Adrenal gland (tissue), 9 donors: ENCODE measurements at regions not wholly inside any gene's neighbourhood (a gene's known extent, or its start where the extent isn't known, plus 50 kb on each side); places are given as distances from the start of the nearest gene placed in this dataset.

Experiments used
- DNase-seq, 7 donors: peaks; one replicate each; pipeline ENCODE4 v3.0.0-alpha.2; 2019 to 2020
- H3K27ac ChIP-seq, 5 donors: fragments of 200-600 bp; sonication (generic) in 4 of 5; 1 replicate in 3 of 5; 2 replicates in 2 of 5; pipeline versions ENCODE4 v1.5.1 to v1.8.0; 2016 to 2020; ENCODE audit warnings: mild to moderate bottlenecking in 1 of 5
- H3K27me3 ChIP-seq: fragments of 200-600 bp; 2 replicates; pipeline ENCODE4 v1.8.0; 2021
- H3K36me3 ChIP-seq, 2 donors: fragments of 200-600 bp; replicated peaks in 1 of 2; 1 replicate in 1 of 2; 2 replicates in 1 of 2; pipeline versions ENCODE4 v1.5.1 to v1.8.0; 2018 to 2022
- H3K4me1 ChIP-seq, 2 donors: fragments of 200-600 bp; replicated peaks in 1 of 2; 1 replicate in 1 of 2; 2 replicates in 1 of 2; pipeline versions ENCODE4 v1.5.1 to v1.8.0; 2018 to 2021
- H3K4me3 ChIP-seq, 4 donors: fragments of 200-600 bp; sonication (generic) in 3 of 4; one replicate each; pipeline ENCODE4 v1.5.1; 2016 to 2018
- H3K9me3 ChIP-seq, 3 donors: fragments of 200-600 bp; sonication (generic) in 1 of 3; replicated peaks in 1 of 3; 1 replicate in 2 of 3; 2 replicates in 1 of 3; pipeline versions ENCODE4 v1.5.1 to v1.8.0; 2016 to 2021
- POLR2A ChIP-seq, 2 donors: fragments of 450-650 bp; IDR thresholded peaks; one replicate each; pipeline ENCODE4 v1.6.1; 2017; ENCODE audit warnings: antibody characterized with exemption in 2 of 2, mild to moderate bottlenecking in 2 of 2, moderate library complexity in 1 of 2
- WGBS, 4 donors: extraction: QIAGEN DNeasy Blood & Tissue Kit in 2 of 4; methylation state at CpG; one replicate each; pipeline versions ENCODE4 v1.1.5 to v1.1.7; 2013 to 2017; 5-methylcytosine and 5-hydroxymethylcytosine counted together
- intact Hi-C, 2 donors: fragments of 100-400 bp; cut with DNase I; formaldehyde crosslinking; loops; one replicate each; pipeline versions ENCODE4 v1.14.1 to v1.15.0; 2022 to 2023
- TF ChIP-seq, protein P1 (sequence below), 6 experiments: fragments of 450-650 bp in 4 of 6; fragments of 200-600 bp in 2 of 6; sonication (generic) in 1 of 6; IDR thresholded peaks; 1 replicate in 5 of 6; 2 replicates in 1 of 6; pipeline versions ENCODE4 v1.5.1 to v1.8.0; 2016 to 2021; ENCODE audit warnings: antibody characterized with exemption in 6 of 6, mild to moderate bottlenecking in 2 of 6, moderate library complexity in 1 of 6
- donor health status: healthy with polysubstance abuse.
- donor health status: Bipolar disorder and iron deficiency.
- donor health status: DM: yes; HTN: yes; CAD: no.
- donor health status: DM: no; HTN: no; CAD: no.
- donor health status: DM: no; HTN: no; CAD: no.

DNA sequence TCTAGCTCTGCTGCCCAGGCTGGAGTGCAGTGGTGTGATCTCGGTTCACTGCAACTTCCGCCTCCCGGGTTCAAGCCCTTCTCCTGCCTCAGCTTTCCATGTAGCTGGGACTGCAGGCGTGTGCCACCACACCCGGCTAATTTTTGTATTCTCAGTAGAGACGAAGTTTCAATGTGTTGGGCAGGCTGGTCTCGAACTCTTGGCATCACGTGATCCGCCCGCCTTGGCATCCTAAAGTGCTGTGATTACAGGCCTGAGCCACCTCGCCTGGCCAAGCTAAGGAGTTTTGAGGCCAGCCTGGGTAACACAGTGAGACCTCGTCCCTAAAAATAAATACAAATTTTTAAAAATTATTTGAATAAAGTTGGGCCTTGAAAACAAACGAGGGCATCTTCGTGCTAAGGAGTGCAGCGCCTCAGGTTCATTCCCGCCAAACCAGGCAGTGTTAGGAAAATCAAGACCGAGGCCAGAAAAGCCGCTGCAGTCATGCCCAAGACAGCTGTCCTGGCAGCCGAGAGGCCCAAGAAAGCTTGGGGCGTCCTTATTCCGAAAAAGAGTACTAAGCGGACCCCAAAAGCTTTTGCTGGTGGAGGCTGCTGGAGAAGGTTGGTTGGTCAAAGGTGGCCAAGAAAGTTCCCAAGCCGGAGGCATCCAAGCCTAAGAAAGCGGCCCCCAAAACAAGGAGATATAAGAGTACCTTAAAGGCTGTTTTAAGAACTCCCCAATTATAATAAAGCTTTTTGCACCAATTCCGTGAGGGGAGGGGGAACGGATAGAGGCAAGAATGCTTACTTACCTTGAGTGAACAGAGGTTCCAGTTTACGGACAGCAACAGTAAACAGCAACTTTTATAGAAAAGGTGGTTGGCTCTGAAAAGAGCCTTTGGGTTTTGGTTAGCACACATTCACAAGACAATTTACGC, 109.0 kb downstream of the HFE start:
- peak overlapping the region; percentile 23 to 80 (median 36) for H3K4me3 ChIP-seq
- H3K4me1 ChIP-seq = peaks cover 15 to 34% of the 10 kb centered on the region in 2 donors
- H3K27ac ChIP-seq = peak overlapping the region; percentile 91 to 98 (median 95)
- intact Hi-C loops = no loop called here
- no peaks in the 10 kb centered on the region for H3K36me3 ChIP-seq
- TF ChIP-seq, protein P1, sequence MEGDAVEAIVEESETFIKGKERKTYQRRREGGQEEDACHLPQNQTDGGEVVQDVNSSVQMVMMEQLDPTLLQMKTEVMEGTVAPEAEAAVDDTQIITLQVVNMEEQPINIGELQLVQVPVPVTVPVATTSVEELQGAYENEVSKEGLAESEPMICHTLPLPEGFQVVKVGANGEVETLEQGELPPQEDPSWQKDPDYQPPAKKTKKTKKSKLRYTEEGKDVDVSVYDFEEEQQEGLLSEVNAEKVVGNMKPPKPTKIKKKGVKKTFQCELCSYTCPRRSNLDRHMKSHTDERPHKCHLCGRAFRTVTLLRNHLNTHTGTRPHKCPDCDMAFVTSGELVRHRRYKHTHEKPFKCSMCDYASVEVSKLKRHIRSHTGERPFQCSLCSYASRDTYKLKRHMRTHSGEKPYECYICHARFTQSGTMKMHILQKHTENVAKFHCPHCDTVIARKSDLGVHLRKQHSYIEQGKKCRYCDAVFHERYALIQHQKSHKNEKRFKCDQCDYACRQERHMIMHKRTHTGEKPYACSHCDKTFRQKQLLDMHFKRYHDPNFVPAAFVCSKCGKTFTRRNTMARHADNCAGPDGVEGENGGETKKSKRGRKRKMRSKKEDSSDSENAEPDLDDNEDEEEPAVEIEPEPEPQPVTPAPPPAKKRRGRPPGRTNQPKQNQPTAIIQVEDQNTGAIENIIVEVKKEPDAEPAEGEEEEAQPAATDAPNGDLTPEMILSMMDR (IDR thresholded peaks at IDR 0.05) = no peak
- no peak for TF ChIP-seq POLR2A (IDR thresholded peaks at IDR 0.05)
- WGBS, 4 donors = 16 to 22% (median 18%) methylated on average over 27 to 28 of the region's 28 CpGs
- no peaks in the 10 kb centered on the region for H3K27me3 ChIP-seq
- peak in 4 of 7 donors; percentile 49 to 79 (median 53) for DNase-seq
- no peaks in the 10 kb centered on the region for H3K9me3 ChIP-seq

DNA sequence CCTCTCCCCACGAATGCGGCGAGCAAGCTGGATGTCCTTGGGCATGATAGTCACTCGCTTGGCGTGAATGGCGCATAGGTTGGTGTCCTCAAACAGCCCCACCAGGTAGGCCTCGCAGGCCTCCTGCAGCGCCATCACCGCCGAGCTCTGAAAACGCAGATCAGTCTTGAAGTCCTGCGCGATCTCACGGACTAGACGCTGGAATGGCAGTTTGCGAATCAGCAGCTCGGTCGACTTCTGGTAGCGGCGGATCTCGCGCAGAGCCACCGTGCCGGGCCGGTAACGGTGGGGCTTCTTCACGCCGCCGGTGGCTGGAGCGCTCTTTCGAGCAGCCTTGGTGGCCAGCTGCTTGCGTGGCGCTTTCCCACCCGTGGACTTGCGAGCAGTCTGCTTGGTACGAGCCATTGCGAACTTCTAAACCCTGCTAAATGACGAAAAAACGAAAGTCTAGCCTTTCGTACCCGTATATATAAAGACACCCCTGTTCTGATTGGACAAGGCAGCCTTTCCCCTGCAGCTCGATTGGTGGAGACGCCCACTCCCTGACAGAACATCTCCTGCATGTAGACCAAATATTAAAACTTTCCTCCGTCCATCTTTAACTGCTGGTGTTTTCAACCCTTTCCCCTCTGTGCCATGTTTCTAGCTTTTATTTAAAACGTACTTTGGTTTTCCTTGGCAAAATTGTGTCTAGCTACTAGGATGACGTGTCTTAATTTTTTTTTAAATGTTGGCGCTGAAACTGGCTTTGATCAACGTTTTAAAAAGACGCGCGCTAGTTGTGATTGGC, 109.8 kb downstream of the HFE start:
- intact Hi-C loops = no loop called here
- WGBS, 4 donors = 0 to 1% (median 1%) methylated on average over 19 to 51 of the region's 51 CpGs
- H3K9me3 ChIP-seq = no peaks in the 10 kb centered on the region
- DNase-seq = peak; percentile 82 to 94 (median 90)
- TF ChIP-seq, protein P1 (IDR thresholded peaks at IDR 0.05) = no peak
- peak; percentile 96 to 98 for TF ChIP-seq POLR2A (IDR thresholded peaks at IDR 0.05)
- H3K36me3 ChIP-seq = no peaks in the 10 kb centered on the region
- peak overlapping the region; percentile 91 to 98 (median 95) for H3K27ac ChIP-seq
- no peaks in the 10 kb centered on the region for H3K27me3 ChIP-seq
- peak overlapping the region; percentile 27 to 80 (median 52) for H3K4me3 ChIP-seq
- peaks cover 15 to 34% of the 10 kb centered on the region in 2 donors for H3K4me1 ChIP-seq

DNA sequence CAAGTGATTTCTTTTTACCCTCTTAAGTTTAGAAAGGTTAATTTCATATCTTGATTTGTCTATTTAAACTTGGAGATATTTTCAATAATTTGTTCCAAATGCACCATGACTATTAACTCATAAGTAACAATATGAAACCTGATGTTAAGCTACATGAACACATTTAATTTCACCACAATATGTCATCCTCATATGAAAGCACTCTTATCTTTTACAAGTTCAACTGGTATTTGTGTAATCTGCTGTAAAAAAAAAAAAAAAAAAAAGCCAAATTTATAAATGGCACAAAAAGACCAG, 110.4 kb downstream of the HFE start:
- no peaks in the 10 kb centered on the region for H3K27me3 ChIP-seq
- intact Hi-C loops = no loop called here
- H3K36me3 ChIP-seq = no peaks in the 10 kb centered on the region
- no peak for DNase-seq
- no peak for TF ChIP-seq POLR2A (IDR thresholded peaks at IDR 0.05)
- TF ChIP-seq, protein P1 (IDR thresholded peaks at IDR 0.05) = no peak
- peak overlapping the region in 2 of 4 donors; percentile 69 to 80 for H3K4me3 ChIP-seq
- peaks cover 15 to 34% of the 10 kb centered on the region in 2 donors for H3K4me1 ChIP-seq
- H3K9me3 ChIP-seq = no peaks in the 10 kb centered on the region
- peak overlapping the region; percentile 91 to 98 (median 95) for H3K27ac ChIP-seq
